ENCODE measurements at regions not wholly inside any gene's neighbourhood (a gene's known extent, or its start where the extent isn't known, plus 50 kb on each side); places are given as distances from the start of the nearest gene placed in this dataset.

DNA sequence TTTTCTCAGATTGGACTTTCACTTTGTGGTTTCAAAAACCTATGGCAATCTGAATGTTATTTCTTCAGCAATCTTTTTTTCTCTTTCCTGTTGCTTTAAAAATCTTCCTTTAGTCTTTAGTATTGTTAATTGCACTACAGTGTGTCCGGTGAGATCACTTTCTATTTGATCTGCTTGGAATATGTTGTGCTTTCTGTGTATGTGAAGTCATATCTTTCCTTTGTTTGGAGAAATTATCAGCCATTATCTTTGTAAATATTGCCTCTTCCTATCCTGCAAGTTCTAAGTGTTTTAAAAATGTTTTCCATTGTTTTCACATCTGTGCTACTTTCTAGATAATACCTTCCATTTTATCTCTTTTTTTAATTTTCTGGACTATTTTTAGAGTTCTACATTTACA, 171.4 kb upstream of the PRSS16 start:
- TF ChIP-seq, protein P1, sequence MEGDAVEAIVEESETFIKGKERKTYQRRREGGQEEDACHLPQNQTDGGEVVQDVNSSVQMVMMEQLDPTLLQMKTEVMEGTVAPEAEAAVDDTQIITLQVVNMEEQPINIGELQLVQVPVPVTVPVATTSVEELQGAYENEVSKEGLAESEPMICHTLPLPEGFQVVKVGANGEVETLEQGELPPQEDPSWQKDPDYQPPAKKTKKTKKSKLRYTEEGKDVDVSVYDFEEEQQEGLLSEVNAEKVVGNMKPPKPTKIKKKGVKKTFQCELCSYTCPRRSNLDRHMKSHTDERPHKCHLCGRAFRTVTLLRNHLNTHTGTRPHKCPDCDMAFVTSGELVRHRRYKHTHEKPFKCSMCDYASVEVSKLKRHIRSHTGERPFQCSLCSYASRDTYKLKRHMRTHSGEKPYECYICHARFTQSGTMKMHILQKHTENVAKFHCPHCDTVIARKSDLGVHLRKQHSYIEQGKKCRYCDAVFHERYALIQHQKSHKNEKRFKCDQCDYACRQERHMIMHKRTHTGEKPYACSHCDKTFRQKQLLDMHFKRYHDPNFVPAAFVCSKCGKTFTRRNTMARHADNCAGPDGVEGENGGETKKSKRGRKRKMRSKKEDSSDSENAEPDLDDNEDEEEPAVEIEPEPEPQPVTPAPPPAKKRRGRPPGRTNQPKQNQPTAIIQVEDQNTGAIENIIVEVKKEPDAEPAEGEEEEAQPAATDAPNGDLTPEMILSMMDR (IDR thresholded peaks at IDR 0.05) = no peak
- TF ChIP-seq POLR2A (IDR thresholded peaks at IDR 0.05) = no peak
